Gastrocnemius medialis (tissue), 4 donors: ENCODE measurements at regions not wholly inside any gene's neighbourhood (a gene's known extent, or its start where the extent isn't known, plus 50 kb on each side); places are given as distances from the start of the nearest gene placed in this dataset.

Experiments used
- ATAC-seq, 2 donors: fragments of 150-250 bp; one replicate each; pipeline ENCODE4 v1.9.1; 2016
- DNase-seq, 2 donors: peaks; one replicate each; pipeline ENCODE4 v3.0.0-alpha.2; 2019
- H3K27ac ChIP-seq, 4 donors: fragments of 200-600 bp; sonication (generic); 1 replicate in 1 of 4; 2 replicates in 3 of 4; pipeline ENCODE4 v1.5.1; 2016 to 2018; ENCODE audit warnings: mild to moderate bottlenecking in 2 of 4, moderate library complexity in 1 of 4
- H3K27me3 ChIP-seq, 3 donors: fragments of 200-600 bp; sonication (generic) in 2 of 3; 1 replicate in 1 of 3; 2 replicates in 2 of 3; pipeline versions ENCODE4 v1.5.1 to v1.6.0; 2016 to 2019; ENCODE audit warnings: mild to moderate bottlenecking in 1 of 3, moderate library complexity in 1 of 3
- H3K36me3 ChIP-seq, 2 donors: fragments of 200-600 bp; sonication (generic) in 1 of 2; one replicate each; pipeline ENCODE4 v1.5.1; 2017 to 2018
- H3K4me1 ChIP-seq, 2 donors: fragments of 200-600 bp; sonication (generic) in 1 of 2; one replicate each; pipeline ENCODE4 v1.5.1; 2016 to 2017; ENCODE audit warnings: mild to moderate bottlenecking in 2 of 2
- H3K4me3 ChIP-seq, 4 donors: fragments of 200-600 bp; sonication (generic) in 3 of 4; 1 replicate in 1 of 4; 2 replicates in 3 of 4; pipeline ENCODE4 v1.5.1; 2016 to 2019; ENCODE audit warnings: mild to moderate bottlenecking in 2 of 4
- H3K9me3 ChIP-seq, 3 donors: fragments of 200-600 bp; sonication (generic) in 2 of 3; 1 replicate in 1 of 3; 2 replicates in 2 of 3; pipeline ENCODE4 v1.5.1; 2016 to 2019
- CTCF ChIP-seq, 5 experiments: fragments of 450-650 bp in 3 of 5; fragments of 200-600 bp in 2 of 5; sonication (generic) in 2 of 5; IDR thresholded peaks in 4 of 5; conservative IDR thresholded peaks in 1 of 5; 1 replicate in 4 of 5; 2 replicates in 1 of 5; pipeline ENCODE4 v1.5.1; 2016 to 2019; ENCODE audit warnings: antibody characterized with exemption in 5 of 5, mild to moderate bottlenecking in 3 of 5, moderate library complexity in 3 of 5
- POLR2A ChIP-seq, 2 donors: fragments of 450-650 bp; IDR thresholded peaks; one replicate each; pipeline ENCODE4 v1.6.1; 2017; ENCODE audit warnings: antibody characterized with exemption in 2 of 2, mild to moderate bottlenecking in 2 of 2, moderate library complexity in 2 of 2
- in situ Hi-C, 4 donors: fragments of 200-750 bp; cut with MboI; loops; one replicate each; pipeline versions ENCODE4 v1.15.0 to v1.8.0; 2017; ENCODE audit warnings: low sequenced_read_pairs in 4 of 4
- intact Hi-C: fragments of 100-400 bp; cut with DNase I; formaldehyde crosslinking; loops from one replicate; pipeline ENCODE4 v1.15.1; 2023; ENCODE audit warnings: low total_unique reads

GRCh38 chr2:56784046-56784445 lies 600.3 kb downstream of the CCDC85A start:
- Histone ChIP-seq H3K9me3 (no peaks in the 10 kb centered on the region), H3K27me3 (no peaks in the 10 kb centered on the region), H3K4me1 (no peaks in the 10 kb centered on the region), H3K4me3 (no peak overlapping the region), H3K27ac (no peak overlapping the region), H3K36me3 (no peaks in the 10 kb centered on the region)
- intact Hi-C loops: no loop called here
- TF ChIP-seq POLR2A (IDR thresholded peaks at IDR 0.05) (no peak), CTCF (IDR thresholded peaks at IDR 0.05 in 4 of 5, conservative IDR thresholded peaks at IDR 0.05 in 1 of 5) (no peak)
- DNase-seq (no peak), ATAC-seq (no peak)
- in situ Hi-C loops: no loop called here

- H3K4me1 ChIP-seq: no peaks in the 10 kb centered on the region
- H3K4me3 ChIP-seq: no peak overlapping the region
- intact Hi-C loops (no loop called here), in situ Hi-C loops (no loop called here)
- H3K27me3 ChIP-seq: no peaks in the 10 kb centered on the region
- no peak for ATAC-seq
- DNase-seq: no peak
- no peak overlapping the region for H3K27ac ChIP-seq
- no peaks in the 10 kb centered on the region for H3K36me3 ChIP-seq
- no peaks in the 10 kb centered on the region for H3K9me3 ChIP-seq
- TF ChIP-seq CTCF (IDR thresholded peaks at IDR 0.05 in 4 of 5, conservative IDR thresholded peaks at IDR 0.05 in 1 of 5) (no peak), POLR2A (IDR thresholded peaks at IDR 0.05) (no peak)
Measured at GRCh38 chr2:56801214-56801613, 617.4 kb downstream of the CCDC85A start.

- H3K9me3 ChIP-seq: no peaks in the 10 kb centered on the region
- no peaks in the 10 kb centered on the region for H3K36me3 ChIP-seq
- no peak overlapping the region for H3K27ac ChIP-seq
- no peaks in the 10 kb centered on the region for H3K4me1 ChIP-seq
- DNase-seq (no peak), ATAC-seq (no peak)
- in situ Hi-C loops (no loop called here), intact Hi-C loops (no loop called here)
- no peak overlapping the region for H3K4me3 ChIP-seq
- TF ChIP-seq POLR2A (IDR thresholded peaks at IDR 0.05) (no peak), CTCF (IDR thresholded peaks at IDR 0.05 in 4 of 5, conservative IDR thresholded peaks at IDR 0.05 in 1 of 5) (no peak)
- H3K27me3 ChIP-seq: no peaks in the 10 kb centered on the region
Measured at GRCh38 chr2:56801770-56802169, 618.0 kb downstream of the CCDC85A start.

- DNase-seq (no peak), ATAC-seq (no peak)
- no peaks in the 10 kb centered on the region for H3K27me3 ChIP-seq
- TF ChIP-seq POLR2A (IDR thresholded peaks at IDR 0.05): no peak
- TF ChIP-seq CTCF (IDR thresholded peaks at IDR 0.05 in 4 of 5, conservative IDR thresholded peaks at IDR 0.05 in 1 of 5): no peak
- H3K9me3 ChIP-seq: no peaks in the 10 kb centered on the region
- no peaks in the 10 kb centered on the region for H3K36me3 ChIP-seq
- in situ Hi-C loops: no loop called here
- no peaks in the 10 kb centered on the region for H3K4me1 ChIP-seq
- intact Hi-C loops: no loop called here
- no peak overlapping the region for H3K27ac ChIP-seq
- no peak overlapping the region for H3K4me3 ChIP-seq
Measured at GRCh38 chr2:56803596-56803995, 619.8 kb downstream of the CCDC85A start.

- Histone ChIP-seq H3K36me3 (no peaks in the 10 kb centered on the region), H3K9me3 (no peaks in the 10 kb centered on the region), H3K27ac (no peak overlapping the region), H3K4me3 (no peak overlapping the region), H3K4me1 (no peaks in the 10 kb centered on the region), H3K27me3 (no peaks in the 10 kb centered on the region)
- intact Hi-C loops: no loop called here
- in situ Hi-C loops: no loop called here
- TF ChIP-seq CTCF (IDR thresholded peaks at IDR 0.05 in 4 of 5, conservative IDR thresholded peaks at IDR 0.05 in 1 of 5): no peak
- no peak for TF ChIP-seq POLR2A (IDR thresholded peaks at IDR 0.05)
- ATAC-seq: no peak
- no peak for DNase-seq
Measured at GRCh38 chr2:56806924-56807323, 623.1 kb downstream of the CCDC85A start.
